ENCODE measurements at regions not wholly inside any gene's neighbourhood (a gene's known extent, or its start where the extent isn't known, plus 50 kb on each side); places are given as distances from the start of the nearest gene placed in this dataset.

DNA sequence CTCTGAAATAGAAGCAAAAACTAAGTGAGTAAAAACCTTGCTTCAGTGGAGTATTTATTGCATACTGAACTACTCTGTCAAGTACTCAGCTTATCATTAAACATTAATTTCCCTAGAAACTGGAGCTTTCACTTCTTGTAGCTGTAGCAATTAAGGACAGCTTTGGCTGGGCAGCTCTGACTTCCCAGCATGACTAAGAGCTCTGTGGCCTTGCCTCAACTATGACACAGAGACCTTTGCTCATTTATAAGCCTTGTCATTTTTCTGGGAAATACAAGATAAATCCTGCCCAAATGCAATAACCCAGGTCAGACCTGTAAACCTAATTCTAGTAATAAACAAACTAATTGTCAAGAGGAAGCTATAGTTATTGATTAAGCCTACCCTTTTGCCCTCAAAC is 65.4 kb upstream of the STK32A start:
- TF ChIP-seq FOXK2 (IDR thresholded peaks at IDR 0.05) (no peak), SP1 (IDR thresholded peaks at IDR 0.05) (no peak), TARDBP (IDR thresholded peaks at IDR 0.05) (no peak), NFRKB (IDR thresholded peaks at IDR 0.05) (no peak), ELF4 (IDR thresholded peaks at IDR 0.05) (no peak)
- TF ChIP-seq, protein P1, sequence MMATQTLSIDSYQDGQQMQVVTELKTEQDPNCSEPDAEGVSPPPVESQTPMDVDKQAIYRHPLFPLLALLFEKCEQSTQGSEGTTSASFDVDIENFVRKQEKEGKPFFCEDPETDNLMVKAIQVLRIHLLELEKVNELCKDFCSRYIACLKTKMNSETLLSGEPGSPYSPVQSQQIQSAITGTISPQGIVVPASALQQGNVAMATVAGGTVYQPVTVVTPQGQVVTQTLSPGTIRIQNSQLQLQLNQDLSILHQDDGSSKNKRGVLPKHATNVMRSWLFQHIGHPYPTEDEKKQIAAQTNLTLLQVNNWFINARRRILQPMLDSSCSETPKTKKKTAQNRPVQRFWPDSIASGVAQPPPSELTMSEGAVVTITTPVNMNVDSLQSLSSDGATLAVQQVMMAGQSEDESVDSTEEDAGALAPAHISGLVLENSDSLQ (IDR thresholded peaks at IDR 0.05) = no peak

Data from HEK293T (cell line).